HG02798 (cell line): ENCODE measurements at regions not wholly inside any gene's neighbourhood (a gene's known extent, or its start where the extent isn't known, plus 50 kb on each side); places are given as distances from the start of the nearest gene placed in this dataset.

Experiments
- ATAC-seq: cut with Tn5 transposase; IDR thresholded peaks from one replicate; pipeline ENCODE4 v1.9.1; 2021; ENCODE audit warnings: mild to moderate bottlenecking; ENCODE audit not compliant: unreplicated experiment, poor library complexity

- no peak for ATAC-seq
Measured at GRCh38 chr1:162972773-162973172, 96.4 kb upstream of the RGS4 start.

- ATAC-seq = no peak
Measured at GRCh38 chr1:162970021-162970420, 99.1 kb upstream of the RGS4 start.

- ATAC-seq = no peak
Measured at GRCh38 chr1:162966613-162967012, 102.5 kb upstream of the RGS4 start.

GRCh38 chr1:162964901-162965300 is 103.9 kb upstream of the CCDC190 start:
- no peak for ATAC-seq

- no peak for ATAC-seq
Measured at GRCh38 chr1:162956922-162957321, 95.9 kb upstream of the CCDC190 start.

- ATAC-seq = no peak
Measured at GRCh38 chr1:162954824-162955223, 93.8 kb upstream of the CCDC190 start.

- no peak for ATAC-seq
Measured at GRCh38 chr1:162952956-162953355, 92.0 kb upstream of the CCDC190 start.

GRCh38 chr1:162951553-162952315 is 90.8 kb upstream of the CCDC190 start:
- peak; percentile 89 for ATAC-seq

GRCh38 chr1:162950187-162950586 is 89.2 kb upstream of the CCDC190 start:
- no peak for ATAC-seq

GRCh38 chr1:162946701-162947100 is 85.7 kb upstream of the CCDC190 start:
- no peak for ATAC-seq

GRCh38 chr1:162944974-162945674 is 84.1 kb upstream of the CCDC190 start:
- ATAC-seq = no peak

- ATAC-seq = no peak
Measured at GRCh38 chr1:162943622-162944021, 82.6 kb upstream of the CCDC190 start.

GRCh38 chr1:162942916-162943559 is 82.1 kb upstream of the CCDC190 start:
- no peak for ATAC-seq

GRCh38 chr1:162941024-162941423 is 80.0 kb upstream of the CCDC190 start:
- no peak for ATAC-seq

- ATAC-seq = no peak
Measured at GRCh38 chr1:162939035-162939434, 78.1 kb upstream of the CCDC190 start.

- no peak for ATAC-seq
Measured at GRCh38 chr1:162937716-162938395, 76.9 kb upstream of the CCDC190 start.

GRCh38 chr1:162930976-162931560 is 70.1 kb upstream of the CCDC190 start:
- no peak for ATAC-seq

GRCh38 chr1:162930532-162930931 is 69.6 kb upstream of the CCDC190 start:
- ATAC-seq = no peak

GRCh38 chr1:162929177-162929576 is 68.2 kb upstream of the CCDC190 start:
- no peak for ATAC-seq

GRCh38 chr1:162928141-162928540 is 67.2 kb upstream of the CCDC190 start:
- no peak for ATAC-seq
